HS-27A (cell line): ENCODE measurements at regions not wholly inside any gene's neighbourhood (a gene's known extent, or its start where the extent isn't known, plus 50 kb on each side); places are given as distances from the start of the nearest gene placed in this dataset.
"Not testable (repeated sequence)": the region's sequence is repeated elsewhere in the genome, so short reads cannot be mapped to it uniquely, and the experiment has no call there.

Experiments used
- DNase-seq: peaks from one replicate; pipeline ENCODE4 v3.0.0-alpha.2; 2012; ENCODE audit warnings: low read depth, missing footprints

- DNase-seq, result no peak
Observed at GRCh38 chr1:163574119-163574518, 252.4 kb downstream of the NUF2 start.

DNA sequence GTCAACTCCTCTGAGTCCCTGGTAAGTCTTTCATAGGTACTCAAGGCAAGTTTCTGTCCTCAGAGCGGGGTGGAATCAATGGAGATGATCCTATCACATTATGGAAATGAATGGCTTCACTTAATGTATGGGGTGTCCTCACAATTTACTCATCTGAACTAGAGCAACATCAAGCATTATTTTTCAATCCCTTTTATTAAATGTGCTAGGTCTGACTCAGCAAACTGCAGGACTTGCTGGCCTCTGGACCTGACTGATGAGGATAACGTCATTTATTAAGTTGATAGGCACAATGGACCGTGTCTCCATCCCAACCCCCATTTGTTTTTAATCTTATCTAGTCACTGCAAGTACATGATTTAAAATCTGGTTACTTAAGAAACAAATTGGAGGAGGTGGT is 259.2 kb downstream of the NUF2 start:
- DNase-seq, result no peak

GRCh38 chr1:163583661-163584181 is 262.0 kb downstream of the NUF2 start:
- no peak for DNase-seq

- no peak for DNase-seq
Observed at GRCh38 chr1:163585796-163586195, 264.0 kb downstream of the NUF2 start.

DNA sequence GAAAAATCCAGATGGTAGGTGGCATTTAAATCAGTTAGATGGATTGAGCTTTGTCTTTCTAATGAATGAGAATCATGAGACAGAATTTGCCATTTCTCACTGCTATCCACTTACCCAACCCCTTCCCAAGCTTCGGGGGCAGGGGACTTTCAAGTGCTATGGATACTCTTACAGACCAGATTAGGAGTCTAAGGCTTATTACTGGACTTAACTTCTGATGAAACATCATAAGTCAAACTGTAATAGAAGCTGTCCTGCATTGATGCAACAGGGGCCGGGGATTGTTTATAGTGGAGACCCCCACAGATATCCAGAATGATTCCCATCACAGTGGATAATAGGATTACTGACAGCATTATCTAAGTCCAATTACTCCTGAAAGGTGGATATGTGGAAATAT is 267.0 kb downstream of the NUF2 start:
- no peak for DNase-seq

GRCh38 chr1:163589735-163590134 is 268.0 kb downstream of the NUF2 start:
- no peak for DNase-seq

DNA sequence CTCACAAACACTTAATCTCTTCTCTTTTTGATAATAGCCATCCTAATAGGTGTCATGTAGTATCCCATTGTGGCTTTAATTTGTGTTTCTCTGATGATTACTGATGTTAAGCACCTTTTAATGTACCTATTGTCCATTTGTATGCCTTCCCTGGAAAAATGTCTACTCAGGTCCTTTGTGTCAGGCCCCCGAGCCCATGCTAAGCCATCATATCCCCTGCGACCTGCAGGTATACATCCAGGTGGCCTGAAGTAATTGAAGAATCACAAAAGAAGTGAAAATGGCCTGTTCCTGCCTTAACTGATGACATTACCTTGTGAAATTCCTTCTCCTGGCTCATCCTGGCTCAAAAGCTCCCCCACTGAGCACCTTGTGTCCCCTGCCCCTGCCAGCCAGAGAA is 269.4 kb downstream of the NUF2 start:
- DNase-seq, result not testable (repeated sequence)

- not testable (repeated sequence) for DNase-seq
Observed at GRCh38 chr1:163592623-163593022, 270.9 kb downstream of the NUF2 start.

- DNase-seq, result not testable (repeated sequence)
Observed at GRCh38 chr1:163596106-163596505, 274.4 kb downstream of the NUF2 start.

- DNase-seq, result no peak
Observed at GRCh38 chr1:163596541-163597258, 274.9 kb downstream of the NUF2 start.

DNA sequence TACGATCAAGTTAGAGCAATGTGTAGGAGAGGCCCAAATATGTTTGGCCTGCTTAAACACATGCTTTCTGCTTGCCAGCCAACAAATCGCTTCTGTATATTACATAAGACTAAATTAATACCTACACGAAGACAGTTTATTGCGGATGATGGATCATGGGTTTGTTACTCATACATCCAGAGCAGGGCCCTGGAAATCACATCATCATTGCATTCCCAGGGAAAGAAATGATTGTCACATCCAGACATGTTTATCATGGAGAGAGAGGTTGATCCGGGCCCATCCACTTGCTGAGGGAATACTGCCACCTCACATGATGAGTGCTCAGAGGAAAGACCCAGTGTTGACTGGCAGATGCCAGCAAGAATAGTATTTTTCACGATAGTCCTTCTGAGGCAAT is 282.6 kb downstream of the NUF2 start:
- DNase-seq, result no peak

- DNase-seq, result no peak
Observed at GRCh38 chr1:163604896-163605295, 283.1 kb downstream of the NUF2 start.

DNA sequence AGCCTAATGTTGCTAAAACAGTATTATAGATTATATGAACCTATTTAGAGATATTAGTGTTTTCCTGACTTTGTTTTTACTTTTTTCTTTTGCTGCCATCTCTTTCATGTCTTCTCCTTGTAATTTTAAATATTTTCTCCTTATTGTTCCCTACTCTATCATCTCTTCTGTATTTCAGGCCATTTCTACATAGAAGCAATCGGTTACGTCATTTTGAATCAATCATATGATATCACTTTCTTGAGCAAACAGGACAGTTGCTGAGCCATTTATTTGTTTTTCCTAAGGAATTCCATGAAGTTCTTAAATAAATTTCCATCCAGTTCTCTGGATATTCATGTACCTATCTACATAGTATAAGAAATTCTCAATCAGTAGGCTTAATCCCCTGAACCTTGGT is 287.2 kb downstream of the NUF2 start:
- DNase-seq, result no peak

DNA sequence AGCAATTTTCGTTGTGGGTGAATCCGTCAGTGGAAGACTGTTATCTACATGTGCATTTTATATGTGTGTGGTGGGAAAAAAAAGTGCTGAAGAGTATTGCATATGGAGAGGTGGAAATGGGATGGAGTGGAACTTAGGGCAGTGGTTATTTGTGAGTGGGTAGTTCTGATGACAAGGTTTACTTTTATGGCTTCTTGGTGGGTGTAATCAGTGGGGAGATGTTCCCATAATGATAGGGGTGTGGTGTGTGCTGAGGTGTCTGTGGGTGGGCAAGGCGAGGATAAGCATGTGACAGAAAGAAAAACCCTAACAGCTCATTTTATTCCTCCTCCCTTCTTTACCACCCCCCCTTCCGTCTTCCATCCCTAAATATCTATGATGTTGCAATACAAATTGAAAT is 288.1 kb downstream of the NUF2 start:
- DNase-seq, result no peak

DNA sequence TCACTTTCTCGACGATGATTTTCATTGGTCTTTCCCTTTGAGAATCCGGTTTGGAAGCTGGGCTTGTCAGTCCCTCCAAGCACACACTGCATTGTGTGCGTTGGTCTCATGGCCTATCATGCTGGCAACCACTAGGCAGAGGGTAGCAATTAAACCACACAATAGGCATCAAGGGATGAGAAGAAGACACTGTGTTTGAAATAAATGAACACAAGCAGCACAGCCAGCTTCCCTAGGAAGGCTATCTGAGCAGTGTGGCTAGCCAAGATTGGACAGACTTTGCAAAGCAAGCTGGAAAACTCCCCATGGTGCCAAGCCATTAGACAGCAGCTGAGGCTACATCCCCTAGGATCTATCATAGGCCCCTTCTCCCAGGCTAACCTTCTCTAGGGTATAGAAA is 288.7 kb downstream of the NUF2 start:
- DNase-seq, result no peak

GRCh38 chr1:163614361-163614760 is 292.6 kb downstream of the NUF2 start:
- no peak for DNase-seq

DNA sequence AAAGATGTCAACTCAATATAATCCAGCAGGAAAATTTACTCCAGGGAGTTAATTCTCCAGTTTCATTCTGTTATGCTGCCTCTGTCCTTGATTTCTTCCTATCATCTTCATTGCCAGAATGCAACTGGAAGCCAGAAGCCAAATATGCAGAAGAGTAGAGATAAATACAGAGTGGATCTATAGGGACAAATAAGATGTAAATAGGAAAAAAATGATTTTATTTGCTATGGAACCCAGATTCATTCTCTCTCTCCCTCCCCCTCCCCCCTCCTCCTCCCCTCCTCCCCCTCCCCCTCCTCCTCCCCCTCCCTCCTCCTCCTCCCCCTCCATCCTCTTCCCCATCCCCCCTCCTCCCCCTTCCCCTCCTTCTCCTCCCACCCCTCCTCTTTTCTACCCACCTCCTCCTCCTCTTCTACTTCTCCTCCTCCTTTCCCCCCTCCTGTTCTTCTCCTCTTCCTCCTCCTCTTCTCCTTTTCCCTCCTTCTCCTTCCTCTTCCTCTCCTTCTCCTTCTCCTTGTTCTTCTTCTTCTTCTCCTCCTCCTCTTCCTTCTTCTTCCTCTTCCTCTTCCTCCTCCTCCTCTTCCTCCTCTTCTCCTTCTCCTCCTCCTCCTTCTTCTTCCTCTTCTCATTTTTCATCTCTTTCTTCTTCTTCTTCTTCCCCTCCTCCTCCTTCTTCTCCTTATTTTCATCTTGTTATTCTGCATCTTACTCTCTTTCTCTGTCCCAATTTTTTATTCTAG is 306.4 kb downstream of the NUF2 start:
- no peak for DNase-seq

- no peak for DNase-seq
Observed at GRCh38 chr1:163632269-163632668, 310.5 kb downstream of the NUF2 start.

- DNase-seq, result no peak
Observed at GRCh38 chr1:163633366-163633765, 311.6 kb downstream of the NUF2 start.

GRCh38 chr1:163645676-163646075 is 323.9 kb downstream of the NUF2 start:
- DNase-seq, result not testable (repeated sequence)

DNA sequence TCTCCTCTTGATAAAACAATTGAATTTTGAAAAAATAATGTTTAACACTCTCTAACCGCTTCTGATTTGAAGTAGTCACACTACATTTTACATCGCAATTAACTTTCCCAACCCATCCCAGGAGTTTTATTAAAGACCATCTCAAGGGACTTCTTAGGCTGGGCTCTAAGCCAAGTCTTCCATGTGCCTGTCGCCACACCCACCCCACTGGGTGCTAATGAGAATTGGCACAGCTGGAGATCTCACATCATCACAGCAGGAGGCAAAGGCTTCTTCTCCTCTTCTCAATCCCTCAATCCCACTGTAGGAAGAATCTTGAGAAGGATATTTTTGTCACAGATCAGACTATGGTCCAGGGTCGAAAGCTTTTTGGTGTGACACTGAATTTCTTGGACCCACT is 328.9 kb downstream of the NUF2 start:
- DNase-seq, result no peak

DNA sequence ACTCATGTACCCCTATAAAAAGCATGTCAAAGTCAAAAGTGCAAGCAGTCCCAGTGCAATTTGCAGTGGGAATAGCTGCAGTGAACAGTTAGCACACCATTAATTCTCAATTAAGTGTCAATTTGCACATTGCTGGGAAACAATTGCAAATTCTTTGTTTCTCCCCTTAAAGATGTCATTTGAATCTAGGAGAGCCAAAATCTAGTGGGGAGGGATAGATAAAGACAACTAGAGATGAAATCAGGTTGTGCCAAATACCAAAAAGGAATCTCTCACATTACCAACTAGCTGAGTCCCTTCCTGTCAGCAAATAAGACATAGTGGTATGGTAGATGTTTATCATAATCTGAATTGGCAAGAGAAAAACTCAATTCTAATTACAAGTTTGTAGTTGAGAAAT is 330.7 kb downstream of the NUF2 start:
- no peak for DNase-seq

DNA sequence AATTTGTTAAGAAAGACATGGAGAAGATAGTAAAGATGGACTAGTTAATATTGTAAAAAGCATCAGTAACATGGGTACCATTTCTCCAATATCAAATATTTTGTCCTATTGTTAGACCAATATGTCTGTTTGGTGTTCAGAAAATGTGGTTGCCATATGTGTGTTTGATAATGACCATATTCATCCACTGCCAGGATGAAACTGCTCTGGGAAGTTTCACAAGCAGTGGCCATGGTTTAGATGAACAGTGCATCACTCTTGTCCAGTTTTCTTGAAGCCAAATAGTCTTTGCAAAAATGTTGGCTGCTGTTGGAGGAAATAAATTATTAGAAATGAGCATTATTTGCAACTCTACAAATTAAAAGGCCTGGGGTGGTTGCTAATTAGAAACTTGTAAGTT is 333.8 kb downstream of the NUF2 start:
- no peak for DNase-seq
